ENCODE measurements at regions not wholly inside any gene's neighbourhood (a gene's known extent, or its start where the extent isn't known, plus 50 kb on each side); places are given as distances from the start of the nearest gene placed in this dataset.

GRCh38 chr2:16475586-16475985 is 190.0 kb downstream of the CYRIA start:
- TF ChIP-seq TOX (CRISPR knock-in tag; IDR thresholded peaks at IDR 0.05; ENCODE audit: borderline replicate concordance) (no peak), ESRRG (CRISPR knock-in tag; IDR thresholded peaks at IDR 0.05) (no peak), OSR1 (CRISPR knock-in tag; IDR thresholded peaks at IDR 0.05) (no peak)
- no peak for ATAC-seq

- ATAC-seq: no peak
- no peak for TF ChIP-seq CSRNP3 (CRISPR knock-in tag; IDR thresholded peaks at IDR 0.05)
- no peak for TF ChIP-seq GLIS3 (CRISPR knock-in tag; IDR thresholded peaks at IDR 0.05)
- TF ChIP-seq TSHZ2 (CRISPR knock-in tag; IDR thresholded peaks at IDR 0.05): no peak
- no peak for TF ChIP-seq ZFP3 (CRISPR knock-in tag; IDR thresholded peaks at IDR 0.05)
- no peak for TF ChIP-seq ZNF8 (CRISPR knock-in tag; IDR thresholded peaks at IDR 0.05)
These were observed 192.1 kb downstream of the CYRIA start for GRCh38 chr2:16473575-16473974.

- TF ChIP-seq CSRNP3 (CRISPR knock-in tag; IDR thresholded peaks at IDR 0.05): no peak
- no peak for TF ChIP-seq CREB5 (CRISPR knock-in tag; IDR thresholded peaks at IDR 0.05; ENCODE audit: low read depth)
- TF ChIP-seq ZNF565 (CRISPR knock-in tag; conservative IDR thresholded peaks at IDR 0.05; ENCODE audit: low read depth): no peak
- TF ChIP-seq OSR1 (CRISPR knock-in tag; IDR thresholded peaks at IDR 0.05): no peak
- no peak for TF ChIP-seq ZFP30 (CRISPR knock-in tag; IDR thresholded peaks at IDR 0.05)
- TF ChIP-seq PPARA (CRISPR knock-in tag; IDR thresholded peaks at IDR 0.05; ENCODE audit: borderline replicate concordance): no peak
- TF ChIP-seq PATZ1 (CRISPR knock-in tag; IDR thresholded peaks at IDR 0.05; ENCODE audit: borderline replicate concordance): no peak
- TF ChIP-seq ISL1 (CRISPR knock-in tag; IDR thresholded peaks at IDR 0.05): no peak
- no peak for TF ChIP-seq CSDC2 (CRISPR knock-in tag; IDR thresholded peaks at IDR 0.05)
- no peak for TF ChIP-seq TCF4 (CRISPR knock-in tag; IDR thresholded peaks at IDR 0.05; ENCODE audit: borderline replicate concordance)
- no peak for TF ChIP-seq TOX (CRISPR knock-in tag; IDR thresholded peaks at IDR 0.05; ENCODE audit: borderline replicate concordance)
- no peak for TF ChIP-seq ARNTL (CRISPR knock-in tag; IDR thresholded peaks at IDR 0.05; ENCODE audit: borderline replicate concordance, low read depth)
- no peak for TF ChIP-seq ZFP3 (CRISPR knock-in tag; IDR thresholded peaks at IDR 0.05)
- TF ChIP-seq ZNF8 (CRISPR knock-in tag; IDR thresholded peaks at IDR 0.05): no peak
- no peak for TF ChIP-seq ZC3H10 (CRISPR knock-in tag; IDR thresholded peaks at IDR 0.05)
- TF ChIP-seq SNAI2 (CRISPR knock-in tag; IDR thresholded peaks at IDR 0.05): no peak
- TF ChIP-seq POU6F1 (CRISPR knock-in tag; IDR thresholded peaks at IDR 0.05; ENCODE audit: borderline replicate concordance, low read depth): no peak
- TF ChIP-seq GLIS3 (CRISPR knock-in tag; IDR thresholded peaks at IDR 0.05): no peak
- no peak for ATAC-seq
These were observed 194.6 kb downstream of the CYRIA start for GRCh38 chr2:16470936-16471490.
